ENCODE measurements at regions not wholly inside any gene's neighbourhood (a gene's known extent, or its start where the extent isn't known, plus 50 kb on each side); places are given as distances from the start of the nearest gene placed in this dataset.
"Not testable (repeated sequence)": the region's sequence is repeated elsewhere in the genome, so short reads cannot be mapped to it uniquely, and the experiment has no call there.

GRCh38 chr17:20781260-20781659, 201.7 kb downstream of the CDRT15L2 start:
- no peak for TF ChIP-seq CTCF (IDR thresholded peaks at IDR 0.05; ENCODE audit: control insufficient read depth, extremely low read depth, insufficient read depth)
- no peak for DNase-seq (ENCODE audit: low read depth)
- H3K4me3 ChIP-seq (ENCODE audit: low read depth, low read length): no peak overlapping the region

GRCh38 chr17:20781869-20782268, 202.3 kb downstream of the CDRT15L2 start:
- not testable (repeated sequence) for DNase-seq (ENCODE audit: low read depth); H3K4me3 ChIP-seq (ENCODE audit: low read depth, low read length)

GRCh38 chr17:20783091-20783490, 203.6 kb downstream of the CDRT15L2 start:
- DNase-seq (ENCODE audit: low read depth): no peak
- no peak for TF ChIP-seq CTCF (IDR thresholded peaks at IDR 0.05; ENCODE audit: control insufficient read depth, extremely low read depth, insufficient read depth)
- no peak overlapping the region for H3K4me3 ChIP-seq (ENCODE audit: low read depth, low read length)

GRCh38 chr17:20784100-20784665, 204.7 kb downstream of the CDRT15L2 start:
- DNase-seq (ENCODE audit: low read depth): no peak
- H3K4me3 ChIP-seq (ENCODE audit: low read depth, low read length): no peak overlapping the region

GRCh38 chr17:20787281-20787680, 207.8 kb downstream of the CDRT15L2 start:
- no peak for TF ChIP-seq CTCF (IDR thresholded peaks at IDR 0.05; ENCODE audit: control insufficient read depth, extremely low read depth, insufficient read depth)
- no peak overlapping the region for H3K4me3 ChIP-seq (ENCODE audit: low read depth, low read length)
- DNase-seq (ENCODE audit: low read depth): no peak

More at GRCh38 chr17:20784100-20784665, 204.7 kb downstream of the CDRT15L2 start:
- no peak for TF ChIP-seq CTCF (IDR thresholded peaks at IDR 0.05; ENCODE audit: control insufficient read depth, extremely low read depth, insufficient read depth)

- no peak overlapping the region for H3K4me3 ChIP-seq (ENCODE audit: low read depth, low read length)
- DNase-seq (ENCODE audit: low read depth): no peak
- no peak for TF ChIP-seq CTCF (IDR thresholded peaks at IDR 0.05; ENCODE audit: control insufficient read depth, extremely low read depth, insufficient read depth)
Observed at GRCh38 chr17:20791626-20792025, 212.1 kb downstream of the CDRT15L2 start.

GRCh38 chr17:20794532-20794931, 215.0 kb downstream of the CDRT15L2 start:
- not testable (repeated sequence) for H3K4me3 ChIP-seq (ENCODE audit: low read depth, low read length); DNase-seq (ENCODE audit: low read depth)

- no peak for TF ChIP-seq CTCF (IDR thresholded peaks at IDR 0.05; ENCODE audit: control insufficient read depth, extremely low read depth, insufficient read depth)
- H3K4me3 ChIP-seq (ENCODE audit: low read depth, low read length): no peak overlapping the region
- no peak for DNase-seq (ENCODE audit: low read depth)
Observed at GRCh38 chr17:20797292-20797691, 217.8 kb downstream of the CDRT15L2 start.

Data from LNCaP clone FGC (cell line).